SK-N-MC (cell line): ENCODE measurements at regions not wholly inside any gene's neighbourhood (a gene's known extent, or its start where the extent isn't known, plus 50 kb on each side); places are given as distances from the start of the nearest gene placed in this dataset.

Source experiments
- EZH2 ChIP-seq: fragments of 200-600 bp; sonication (generic); IDR thresholded peaks from one replicate; pipeline ENCODE4 v1.6.1; 2017; ENCODE audit warnings: antibody characterized with exemption
- FOXP2 ChIP-seq: optimal IDR thresholded peaks from 2 replicates; pipeline ENCODE3; 2011; ENCODE audit warnings: mild to moderate bottlenecking, moderate library complexity; ENCODE audit not compliant: insufficient read depth; ENCODE audit errors: extremely low read length, control extremely low read depth
- POLR2AphosphoS5 ChIP-seq: IDR thresholded peaks from 2 replicates; pipeline ENCODE4 v1.6.1; 2012; ENCODE audit warnings: mild to moderate bottlenecking, low read depth, low read length, borderline replicate concordance

- TF ChIP-seq POLR2AphosphoS5 (no peak), EZH2 (no peak), FOXP2 (no peak)
These were observed 175.3 kb upstream of the ALG10B start for GRCh38 chr12:38141239-38141638.
